Activated CD4-positive, alpha-beta T cell treated with anti-CD3 and anti-CD28 coated beads, Interleukin-2, Interleukin-6, amounts not matched to agents 100 ng/mL and 50 ng/mL, durations not matched to agents 16 hours and 8 hours (primary cell): ENCODE measurements at regions not wholly inside any gene's neighbourhood (a gene's known extent, or its start where the extent isn't known, plus 50 kb on each side); places are given as distances from the start of the nearest gene placed in this dataset.

Experiments
- DNase-seq: peaks from one replicate; pipeline ENCODE4 v3.0.0-alpha.2; 2020

GRCh38 chr18:75836516-75836915 lies 409.0 kb upstream of the SMIM21 start:
- no peak for DNase-seq

GRCh38 chr18:75831960-75832359 lies 404.5 kb upstream of the SMIM21 start:
- no peak for DNase-seq

- no peak for DNase-seq
These were observed 403.3 kb upstream of the SMIM21 start for GRCh38 chr18:75830828-75831227.

GRCh38 chr18:75829091-75829490 lies 401.6 kb upstream of the SMIM21 start:
- no peak for DNase-seq

GRCh38 chr18:75828379-75828778 lies 400.9 kb upstream of the SMIM21 start:
- no peak for DNase-seq

GRCh38 chr18:75827751-75828287 lies 400.3 kb upstream of the SMIM21 start:
- no peak for DNase-seq

- no peak for DNase-seq
These were observed 397.2 kb upstream of the SMIM21 start for GRCh38 chr18:75824661-75825060.

- no peak for DNase-seq
These were observed 396.0 kb upstream of the SMIM21 start for GRCh38 chr18:75823471-75823870.

- no peak for DNase-seq
These were observed 390.9 kb upstream of the SMIM21 start for GRCh38 chr18:75818383-75818782.

GRCh38 chr18:75815767-75816166 lies 388.3 kb upstream of the SMIM21 start:
- DNase-seq, result no peak

- DNase-seq, result no peak
These were observed 385.3 kb upstream of the SMIM21 start for GRCh38 chr18:75812761-75813160.

GRCh38 chr18:75810961-75811551 lies 383.6 kb upstream of the SMIM21 start:
- no peak for DNase-seq

- DNase-seq, result no peak
These were observed 383.0 kb upstream of the SMIM21 start for GRCh38 chr18:75810516-75810915.

GRCh38 chr18:75809926-75810255 lies 382.4 kb upstream of the SMIM21 start:
- DNase-seq, result no peak

- DNase-seq, result no peak
These were observed 381.8 kb upstream of the SMIM21 start for GRCh38 chr18:75809151-75809925.

GRCh38 chr18:75805265-75805664 lies 377.8 kb upstream of the SMIM21 start:
- no peak for DNase-seq

GRCh38 chr18:75802681-75803080 lies 375.2 kb upstream of the SMIM21 start:
- no peak for DNase-seq

GRCh38 chr18:75801178-75801577 lies 373.7 kb upstream of the SMIM21 start:
- DNase-seq, result no peak

GRCh38 chr18:75800331-75800648 lies 372.8 kb upstream of the SMIM21 start:
- no peak for DNase-seq

- DNase-seq, result no peak
These were observed 372.2 kb upstream of the SMIM21 start for GRCh38 chr18:75799449-75800330.

GRCh38 chr18:75797046-75797445 lies 369.5 kb upstream of the SMIM21 start:
- no peak for DNase-seq

GRCh38 chr18:75790796-75791195 lies 363.3 kb upstream of the SMIM21 start:
- DNase-seq, result no peak

GRCh38 chr18:75790111-75790510 lies 362.6 kb upstream of the SMIM21 start:
- no peak for DNase-seq

GRCh38 chr18:75785834-75786233 lies 358.3 kb upstream of the SMIM21 start:
- DNase-seq, result no peak
